ENCODE measurements at regions not wholly inside any gene's neighbourhood (a gene's known extent, or its start where the extent isn't known, plus 50 kb on each side); places are given as distances from the start of the nearest gene placed in this dataset.

GRCh38 chr2:2834105-2834504, 503.0 kb upstream of the MYT1L start:
- no peak for FAIRE-seq
- TF ChIP-seq CTCF (IDR thresholded peaks at IDR 0.05; ENCODE audit: insufficient read depth, missing control alignments) = no peak
- DNase-seq (ENCODE audit: insufficient read length, low spot score) = no peak

GRCh38 chr2:2832657-2833056, 501.6 kb upstream of the MYT1L start:
- no peak for FAIRE-seq
- TF ChIP-seq CTCF (IDR thresholded peaks at IDR 0.05; ENCODE audit: insufficient read depth, missing control alignments) = no peak
- DNase-seq (ENCODE audit: insufficient read length, low spot score) = no peak

GRCh38 chr2:2831633-2832032, 500.6 kb upstream of the MYT1L start:
- FAIRE-seq (no peak), DNase-seq (ENCODE audit: insufficient read length, low spot score) (no peak)
- no peak for TF ChIP-seq CTCF (IDR thresholded peaks at IDR 0.05; ENCODE audit: insufficient read depth, missing control alignments)

GRCh38 chr2:2830576-2830975, 499.5 kb upstream of the MYT1L start:
- DNase-seq (ENCODE audit: insufficient read length, low spot score) (no peak), FAIRE-seq (no peak)
- no peak for TF ChIP-seq CTCF (IDR thresholded peaks at IDR 0.05; ENCODE audit: insufficient read depth, missing control alignments)

GRCh38 chr2:2828774-2829368, 497.8 kb upstream of the MYT1L start:
- FAIRE-seq = no peak
- no peak for DNase-seq (ENCODE audit: insufficient read length, low spot score)

GRCh38 chr2:2827761-2828221, 496.7 kb upstream of the MYT1L start:
- no peak for FAIRE-seq
- TF ChIP-seq CTCF (IDR thresholded peaks at IDR 0.05; ENCODE audit: insufficient read depth, missing control alignments) = no peak

More at GRCh38 chr2:2828774-2829368, 497.8 kb upstream of the MYT1L start:
- no peak for TF ChIP-seq CTCF (IDR thresholded peaks at IDR 0.05; ENCODE audit: insufficient read depth, missing control alignments)

GRCh38 chr2:2827046-2827636, 496.1 kb upstream of the MYT1L start:
- DNase-seq (ENCODE audit: insufficient read length, low spot score) (no peak), FAIRE-seq (no peak)
- TF ChIP-seq CTCF (IDR thresholded peaks at IDR 0.05; ENCODE audit: insufficient read depth, missing control alignments) = no peak

More at GRCh38 chr2:2827761-2828221, 496.7 kb upstream of the MYT1L start:
- DNase-seq (ENCODE audit: insufficient read length, low spot score) = no peak

All from D721Med (cell line).